Endothelial cell of umbilical vein (primary cell): ENCODE measurements at regions not wholly inside any gene's neighbourhood (a gene's known extent, or its start where the extent isn't known, plus 50 kb on each side); places are given as distances from the start of the nearest gene placed in this dataset.

Source experiments
- CTCF ChIP-seq, 2 donors: IDR thresholded peaks; 1 replicate in 1 of 2; 2 replicates in 1 of 2; pipeline ENCODE4 v1.5.1; 2011; ENCODE audit warnings: low read length in 2 of 2, mild to moderate bottlenecking in 2 of 2, moderate library complexity in 2 of 2, control low read depth in 1 of 2, inconsistent platforms in 1 of 2, low read depth in 1 of 2; ENCODE audit not compliant: insufficient read depth in 1 of 2; ENCODE audit errors: extremely low read depth in 1 of 2
- EZH2 ChIP-seq: IDR thresholded peaks from 2 replicates; pipeline ENCODE4 v1.6.1; 2012; ENCODE audit warnings: borderline replicate concordance, low read depth, mild to moderate bottlenecking, moderate library complexity, low read length, inconsistent platforms; ENCODE audit not compliant: severe bottlenecking
- MYC ChIP-seq: IDR thresholded peaks from one replicate; pipeline ENCODE4 v1.6.1; 2011; ENCODE audit warnings: mild to moderate bottlenecking, low read depth, low read length
- POLR2A ChIP-seq: IDR thresholded peaks from 2 replicates; pipeline ENCODE4 v1.6.1; 2012; ENCODE audit warnings: low read depth, mild to moderate bottlenecking, control low read depth, low read length

GRCh38 chr4:62627671-62628070 is 1427.5 kb downstream of the ADGRL3 start:
- TF ChIP-seq POLR2A = no peak
- no peak for TF ChIP-seq EZH2
- no peak for TF ChIP-seq CTCF (IDR thresholded peaks at IDR 0.05; ENCODE audit: extremely low read depth in 1 of 2, insufficient read depth in 1 of 2, low read depth in 1 of 2, low read length in 2 of 2)
- TF ChIP-seq MYC = no peak
